Tibial nerve (tissue), 4 donors: ENCODE measurements at regions not wholly inside any gene's neighbourhood (a gene's known extent, or its start where the extent isn't known, plus 50 kb on each side); places are given as distances from the start of the nearest gene placed in this dataset. TPM values are rescaled to one million over a fixed set of nuclear protein-coding genes. Genes with fewer than 3 reads are reported as not detected.

Source experiments
- DNase-seq, 2 donors: peaks; one replicate each; pipeline ENCODE4 v3.0.0-alpha.2; 2019; ENCODE audit warnings: low spot score in 2 of 2
- H3K27ac ChIP-seq, 4 donors: fragments of 200-600 bp; sonication (generic) in 3 of 4; one replicate each; pipeline ENCODE4 v1.5.1; 2017 to 2019; ENCODE audit warnings: mild to moderate bottlenecking in 1 of 4
- H3K27me3 ChIP-seq, 2 donors: fragments of 200-600 bp; sonication (generic) in 1 of 2; one replicate each; pipeline versions ENCODE4 v1.5.1 to v1.6.0; 2017 to 2019
- H3K36me3 ChIP-seq, 3 donors: fragments of 200-600 bp; sonication (generic); one replicate each; pipeline ENCODE4 v1.5.1; 2018 to 2019
- H3K4me1 ChIP-seq, 4 donors: fragments of 200-600 bp; sonication (generic) in 3 of 4; one replicate each; pipeline ENCODE4 v1.5.1; 2017 to 2019
- H3K4me3 ChIP-seq, 4 donors: fragments of 200-600 bp; sonication (generic) in 3 of 4; one replicate each; pipeline ENCODE4 v1.5.1; 2017 to 2019; ENCODE audit warnings: mild to moderate bottlenecking in 1 of 4, moderate library complexity in 1 of 4
- H3K9me3 ChIP-seq, 4 donors: fragments of 200-600 bp; sonication (generic) in 3 of 4; one replicate each; pipeline ENCODE4 v1.5.1; 2017 to 2019
- EP300 ChIP-seq, 2 donors: sonication (generic); formaldehyde crosslinking; IDR thresholded peaks; one replicate each; pipeline ENCODE4 v1.6.1; 2017; ENCODE audit warnings: antibody characterized with exemption in 2 of 2, mild to moderate bottlenecking in 1 of 2
- POLR2A ChIP-seq, 2 donors: fragments of 450-650 bp; IDR thresholded peaks; one replicate each; pipeline ENCODE4 v1.6.1; 2017; ENCODE audit warnings: antibody characterized with exemption in 2 of 2, mild to moderate bottlenecking in 2 of 2, moderate library complexity in 2 of 2
- WGBS, 2 donors: methylation state at CpG; one replicate each; pipeline ENCODE4 v1.1.5; 2018; 5-methylcytosine and 5-hydroxymethylcytosine counted together
- small RNA-seq: library from RNA; depleted of rRNA; stranded (forward); fragments of <200 nt; gene quantifications from one replicate; pipeline ENCODE3, GENCODE V24; 2016
- TF ChIP-seq, protein P1 (sequence below), 5 experiments: fragments of 200-600 bp in 3 of 5; fragments of 450-650 bp in 2 of 5; sonication (generic) in 3 of 5; IDR thresholded peaks; one replicate each; pipeline ENCODE4 v1.5.1; 2016 to 2019; ENCODE audit warnings: antibody characterized with exemption in 5 of 5, mild to moderate bottlenecking in 3 of 5, moderate library complexity in 2 of 5

DNA sequence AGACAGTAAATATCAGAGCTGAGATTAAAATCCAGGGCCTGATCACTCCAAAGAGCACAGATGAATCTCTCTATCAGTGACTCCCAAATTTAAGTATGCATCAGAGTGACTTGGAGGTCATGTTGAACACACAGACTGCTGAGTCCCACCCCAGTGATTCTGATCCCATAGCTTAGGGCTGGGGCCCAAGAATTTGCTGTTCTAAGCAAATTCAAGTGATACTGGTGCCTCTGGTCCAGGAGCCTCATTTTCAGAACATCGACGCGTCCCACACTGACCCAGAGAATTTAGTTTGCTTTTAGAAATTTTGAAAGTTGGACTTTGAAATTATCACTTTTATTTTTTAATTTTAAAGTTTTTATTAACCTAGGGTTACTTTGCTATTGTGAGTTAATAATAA is 72.7 kb upstream of the NETO1 start:
- Histone ChIP-seq H3K27me3 (no peaks in the 10 kb centered on the region), H3K4me1 (no peaks in the 10 kb centered on the region), H3K4me3 (no peak overlapping the region), H3K36me3 (no peaks in the 10 kb centered on the region), H3K27ac (no peak overlapping the region), H3K9me3 (no peaks in the 10 kb centered on the region)
- no peak for DNase-seq
- TF ChIP-seq POLR2A (IDR thresholded peaks at IDR 0.05), result no peak
- TF ChIP-seq, protein P1, sequence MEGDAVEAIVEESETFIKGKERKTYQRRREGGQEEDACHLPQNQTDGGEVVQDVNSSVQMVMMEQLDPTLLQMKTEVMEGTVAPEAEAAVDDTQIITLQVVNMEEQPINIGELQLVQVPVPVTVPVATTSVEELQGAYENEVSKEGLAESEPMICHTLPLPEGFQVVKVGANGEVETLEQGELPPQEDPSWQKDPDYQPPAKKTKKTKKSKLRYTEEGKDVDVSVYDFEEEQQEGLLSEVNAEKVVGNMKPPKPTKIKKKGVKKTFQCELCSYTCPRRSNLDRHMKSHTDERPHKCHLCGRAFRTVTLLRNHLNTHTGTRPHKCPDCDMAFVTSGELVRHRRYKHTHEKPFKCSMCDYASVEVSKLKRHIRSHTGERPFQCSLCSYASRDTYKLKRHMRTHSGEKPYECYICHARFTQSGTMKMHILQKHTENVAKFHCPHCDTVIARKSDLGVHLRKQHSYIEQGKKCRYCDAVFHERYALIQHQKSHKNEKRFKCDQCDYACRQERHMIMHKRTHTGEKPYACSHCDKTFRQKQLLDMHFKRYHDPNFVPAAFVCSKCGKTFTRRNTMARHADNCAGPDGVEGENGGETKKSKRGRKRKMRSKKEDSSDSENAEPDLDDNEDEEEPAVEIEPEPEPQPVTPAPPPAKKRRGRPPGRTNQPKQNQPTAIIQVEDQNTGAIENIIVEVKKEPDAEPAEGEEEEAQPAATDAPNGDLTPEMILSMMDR (IDR thresholded peaks at IDR 0.05), result no peak
- no peak for TF ChIP-seq EP300 (IDR thresholded peaks at IDR 0.05)
- whole genome bisulfite sequencing, 2 donors, result 93% methylated on average over 3 of the region's 3 CpGs

DNA sequence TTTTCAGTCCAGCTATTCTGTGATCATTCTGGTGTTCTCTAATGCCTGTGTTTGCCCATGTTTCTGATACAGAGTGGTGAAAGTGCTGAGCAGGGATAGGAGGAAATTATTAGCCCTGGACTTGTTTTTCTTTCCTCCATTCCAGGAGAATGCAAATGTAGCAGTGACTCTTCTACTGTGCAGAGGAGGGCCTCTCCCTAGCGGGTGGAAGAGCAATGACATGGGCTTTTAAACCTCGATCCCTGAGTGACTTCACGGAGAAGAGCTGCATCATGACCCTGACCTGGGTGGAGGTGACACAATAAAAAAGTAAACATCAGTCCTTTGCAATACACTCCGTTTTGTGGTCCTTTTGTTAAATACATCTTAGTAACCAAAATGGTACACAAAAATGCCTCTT is 68.0 kb upstream of the NETO1 start:
- Histone ChIP-seq H3K27me3 (no peaks in the 10 kb centered on the region), H3K27ac (no peak overlapping the region), H3K36me3 (no peaks in the 10 kb centered on the region), H3K4me1 (no peaks in the 10 kb centered on the region), H3K4me3 (no peak overlapping the region), H3K9me3 (no peaks in the 10 kb centered on the region)
- no peak for DNase-seq
- TF ChIP-seq EP300 (IDR thresholded peaks at IDR 0.05) (no peak), POLR2A (IDR thresholded peaks at IDR 0.05) (no peak)
- TF ChIP-seq, protein P1 (IDR thresholded peaks at IDR 0.05), result no peak
- WGBS, 2 donors, result 60 to 65% methylated on average over 4 of the region's 4 CpGs

DNA sequence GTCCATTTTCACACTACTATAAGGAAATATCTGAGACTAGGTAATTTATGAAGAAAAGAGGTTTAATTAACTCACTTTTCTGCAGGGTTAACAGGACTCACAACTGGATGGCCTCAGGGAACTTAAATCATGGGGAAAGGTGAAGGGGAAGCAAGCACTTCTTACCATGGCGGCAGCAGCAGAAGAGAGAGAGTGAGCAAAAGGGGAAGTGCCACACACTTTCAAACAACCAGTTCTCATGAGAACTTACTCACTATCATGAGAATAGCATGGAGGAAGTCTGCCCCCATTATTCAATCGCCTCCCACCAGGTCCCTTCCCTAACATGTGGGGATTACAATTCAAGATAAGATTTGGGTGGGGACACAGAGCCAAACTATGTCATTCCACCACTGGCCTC is 55.1 kb upstream of the NETO1 start:
- 72 to 77% methylated on average over 2 of the region's 2 CpGs for WGBS, 2 donors
- Histone ChIP-seq H3K4me1 (no peaks in the 10 kb centered on the region), H3K36me3 (no peaks in the 10 kb centered on the region), H3K27me3 (no peaks in the 10 kb centered on the region), H3K4me3 (no peak overlapping the region), H3K27ac (no peak overlapping the region), H3K9me3 (peaks cover 0 to 12% (median 0%) of the 10 kb centered on the region in 4 donors)
- DNase-seq, result no peak
- TF ChIP-seq EP300 (IDR thresholded peaks at IDR 0.05), result no peak
- no peak for TF ChIP-seq POLR2A (IDR thresholded peaks at IDR 0.05)
- TF ChIP-seq, protein P1 (IDR thresholded peaks at IDR 0.05), result no peak

Small RNAs in the stretch of these regions (small RNA-seq; reads per million reads assigned to genes)
- gene RN7SL401P, result not detected
